Tibial artery (tissue), 4 donors: ENCODE measurements at regions not wholly inside any gene's neighbourhood (a gene's known extent, or its start where the extent isn't known, plus 50 kb on each side); places are given as distances from the start of the nearest gene placed in this dataset.

Experiments used
- DNase-seq, 2 donors: peaks; one replicate each; pipeline ENCODE4 v3.0.0-alpha.2; 2019
- H3K27ac ChIP-seq, 2 donors: fragments of 200-600 bp; sonication (generic) in 1 of 2; 1 replicate in 1 of 2; 2 replicates in 1 of 2; pipeline ENCODE4 v1.5.1; 2018 to 2019; ENCODE audit warnings: mild to moderate bottlenecking in 1 of 2
- H3K27me3 ChIP-seq, 2 donors: fragments of 200-600 bp; sonication (generic) in 1 of 2; one replicate each; pipeline versions ENCODE4 v1.5.1 to v1.6.0; 2016 to 2019
- H3K36me3 ChIP-seq, 3 donors: fragments of 200-600 bp; sonication (generic) in 2 of 3; one replicate each; pipeline ENCODE4 v1.5.1; 2016 to 2019; ENCODE audit warnings: mild to moderate bottlenecking in 2 of 3
- H3K4me1 ChIP-seq, 4 donors: fragments of 200-600 bp; sonication (generic) in 2 of 4; 1 replicate in 3 of 4; 2 replicates in 1 of 4; pipeline ENCODE4 v1.5.1; 2016 to 2019
- H3K4me3 ChIP-seq, 2 donors: fragments of 200-600 bp; sonication (generic) in 1 of 2; 1 replicate in 1 of 2; 2 replicates in 1 of 2; pipeline ENCODE4 v1.5.1; 2018 to 2019; ENCODE audit warnings: mild to moderate bottlenecking in 2 of 2
- H3K9me3 ChIP-seq, 3 donors: fragments of 200-600 bp; sonication (generic) in 1 of 3; one replicate each; pipeline ENCODE4 v1.5.1; 2016 to 2019
- CTCF ChIP-seq, 2 experiments: fragments of 200-600 bp in 1 of 2; fragments of 450-650 bp in 1 of 2; IDR thresholded peaks; one replicate each; pipeline ENCODE4 v1.5.1; 2017 to 2019; ENCODE audit warnings: antibody characterized with exemption in 2 of 2, mild to moderate bottlenecking in 1 of 2, moderate library complexity in 1 of 2
- intact Hi-C: fragments of 100-400 bp; cut with DNase I; formaldehyde crosslinking; loops from one replicate; pipeline ENCODE4 v1.15.0; 2023; ENCODE audit warnings: low total_unique reads

- no peak for TF ChIP-seq CTCF (IDR thresholded peaks at IDR 0.05)
- no peaks in the 10 kb centered on the region for H3K36me3 ChIP-seq
- no peaks in the 10 kb centered on the region for H3K27me3 ChIP-seq
- no peaks in the 10 kb centered on the region for H3K4me1 ChIP-seq
- H3K9me3 ChIP-seq: no peaks in the 10 kb centered on the region
- no peak overlapping the region for H3K4me3 ChIP-seq
- intact Hi-C loops: no loop called here
- no peak for DNase-seq
- no peak overlapping the region for H3K27ac ChIP-seq
These were observed 245.4 kb upstream of the MCTP2 start for GRCh38 chr15:93985925-93986324.

GRCh38 chr15:93985176-93985575 is 246.2 kb upstream of the MCTP2 start:
- DNase-seq: no peak
- Histone ChIP-seq H3K27me3 (no peaks in the 10 kb centered on the region), H3K27ac (no peak overlapping the region), H3K9me3 (no peaks in the 10 kb centered on the region), H3K4me1 (no peaks in the 10 kb centered on the region), H3K36me3 (no peaks in the 10 kb centered on the region), H3K4me3 (no peak overlapping the region)
- intact Hi-C loops: no loop called here
- TF ChIP-seq CTCF (IDR thresholded peaks at IDR 0.05): no peak

GRCh38 chr15:93983526-93983925 is 247.8 kb upstream of the MCTP2 start:
- no peaks in the 10 kb centered on the region for H3K36me3 ChIP-seq
- no peak for DNase-seq
- H3K27me3 ChIP-seq: no peaks in the 10 kb centered on the region
- H3K4me3 ChIP-seq: no peak overlapping the region
- TF ChIP-seq CTCF (IDR thresholded peaks at IDR 0.05): no peak
- intact Hi-C loops: no loop called here
- no peaks in the 10 kb centered on the region for H3K9me3 ChIP-seq
- no peaks in the 10 kb centered on the region for H3K4me1 ChIP-seq
- no peak overlapping the region for H3K27ac ChIP-seq

DNA sequence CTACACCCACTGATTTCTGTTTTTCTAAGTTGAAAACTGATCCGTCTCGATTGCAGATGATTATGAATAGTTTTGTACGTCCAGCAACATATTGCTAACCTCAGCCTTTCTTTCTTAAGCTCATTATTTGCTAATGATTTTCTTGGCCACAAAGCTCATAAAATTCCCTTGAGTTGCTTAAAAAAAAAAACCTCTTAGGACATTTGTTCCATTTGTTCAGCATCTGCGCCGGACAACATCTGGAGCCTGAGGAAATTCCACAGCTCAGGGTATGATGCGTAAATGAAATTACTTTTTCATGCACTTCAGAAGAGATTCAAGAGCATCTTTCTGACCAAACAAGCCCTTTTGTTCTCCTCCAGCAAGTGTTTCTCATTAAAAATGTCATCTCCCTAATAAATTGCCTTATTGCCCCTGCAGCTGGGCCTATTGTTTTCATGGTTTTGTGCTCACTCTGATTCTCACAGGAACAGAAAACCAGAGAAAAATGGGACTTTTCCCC is 249.1 kb upstream of the MCTP2 start:
- DNase-seq: peak in 1 of 2 donors; percentile 33
- Histone ChIP-seq H3K27ac (no peak overlapping the region), H3K9me3 (no peaks in the 10 kb centered on the region), H3K4me3 (no peak overlapping the region), H3K36me3 (no peaks in the 10 kb centered on the region), H3K27me3 (no peaks in the 10 kb centered on the region), H3K4me1 (no peaks in the 10 kb centered on the region)
- intact Hi-C loops: no loop called here
- TF ChIP-seq CTCF (IDR thresholded peaks at IDR 0.05): no peak

DNA sequence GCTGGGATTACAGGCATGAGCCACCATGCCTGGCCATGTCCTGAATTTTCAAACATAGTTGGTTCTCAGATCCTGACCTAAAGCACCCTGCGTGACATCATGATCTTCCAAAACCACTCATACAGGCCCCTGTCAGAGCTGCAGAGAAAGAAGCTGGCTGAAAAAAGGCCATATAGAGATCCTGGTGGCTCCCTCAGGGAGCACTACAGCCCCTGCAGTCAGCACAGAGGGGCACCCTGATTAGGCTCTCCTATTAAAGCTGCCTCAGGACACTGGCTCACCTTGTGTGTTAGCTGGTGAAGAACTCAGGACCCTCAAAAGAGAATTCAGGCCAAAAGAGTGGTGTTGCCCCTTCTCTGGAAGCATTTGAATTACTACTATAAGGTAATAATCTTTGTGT is 249.7 kb upstream of the MCTP2 start:
- no peaks in the 10 kb centered on the region for H3K36me3 ChIP-seq
- DNase-seq: no peak
- no peaks in the 10 kb centered on the region for H3K9me3 ChIP-seq
- H3K4me1 ChIP-seq: no peaks in the 10 kb centered on the region
- no peak for TF ChIP-seq CTCF (IDR thresholded peaks at IDR 0.05)
- H3K27me3 ChIP-seq: no peaks in the 10 kb centered on the region
- H3K4me3 ChIP-seq: no peak overlapping the region
- intact Hi-C loops: no loop called here
- H3K27ac ChIP-seq: no peak overlapping the region

DNA sequence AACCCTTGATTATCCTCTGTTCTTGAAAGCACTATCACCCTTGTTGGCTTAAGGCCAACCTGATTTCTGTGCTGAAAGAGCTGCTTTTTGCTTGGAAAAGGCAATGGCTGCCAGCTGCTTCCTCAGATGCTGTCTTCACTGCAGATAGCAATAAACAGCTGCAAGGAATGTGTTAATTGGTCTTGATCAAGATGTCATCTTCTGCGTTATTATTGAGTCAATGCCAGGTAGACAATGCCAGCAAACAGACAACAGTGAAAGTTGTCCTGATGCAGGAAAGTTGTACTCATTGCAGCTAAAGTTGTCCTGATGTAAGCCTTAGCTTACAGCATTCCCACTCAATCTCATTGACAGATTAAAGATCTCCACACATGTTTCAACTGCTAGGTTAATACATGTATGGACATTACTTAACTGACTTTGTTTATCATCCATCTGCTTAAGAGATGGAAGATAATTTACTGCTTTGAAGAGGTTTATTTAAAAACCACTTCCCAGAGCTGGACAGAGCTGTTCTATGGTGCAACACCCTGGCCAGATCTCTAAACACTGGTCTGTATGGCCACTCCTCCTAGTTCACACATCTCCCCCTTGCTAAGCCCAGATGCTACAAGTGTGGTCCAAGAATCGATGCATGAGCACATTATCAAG is 251.0 kb upstream of the MCTP2 start:
- DNase-seq: no peak
- Histone ChIP-seq H3K4me1 (no peaks in the 10 kb centered on the region), H3K27ac (no peak overlapping the region), H3K27me3 (no peaks in the 10 kb centered on the region), H3K36me3 (no peaks in the 10 kb centered on the region), H3K9me3 (no peaks in the 10 kb centered on the region), H3K4me3 (no peak overlapping the region)
- intact Hi-C loops: no loop called here
- TF ChIP-seq CTCF (IDR thresholded peaks at IDR 0.05): no peak
